GM23338 (cell line): ENCODE measurements at regions not wholly inside any gene's neighbourhood (a gene's known extent, or its start where the extent isn't known, plus 50 kb on each side); places are given as distances from the start of the nearest gene placed in this dataset.

Experiments used
- ATAC-seq: fragments of 200-7000 bp; cut with Tn5 transposase; 3 replicates; pipeline ENCODE4 v1.9.1; 2020
- DNase-seq: peaks from one replicate; pipeline ENCODE4 v3.0.0-alpha.2; 2015; ENCODE audit warnings: low spot score
- H2AFZ ChIP-seq: fragments of 200-600 bp; sonication (generic); 2 replicates; pipeline ENCODE4 v1.8.0; 2016; ENCODE audit warnings: antibody characterized with exemption, mild to moderate bottlenecking, moderate library complexity
- H3F3A ChIP-seq: fragments of 200-600 bp; sonication (generic); replicated peaks from 2 replicates; pipeline ENCODE4 v1.8.0; 2017; ENCODE audit warnings: antibody characterized with exemption, mixed run types, low read depth
- H3K27ac ChIP-seq: fragments of 200-600 bp; sonication (generic); 2 replicates; pipeline ENCODE4 v1.6.1; 2016; ENCODE audit warnings: low read depth
- H3K27me3 ChIP-seq: fragments of 200-600 bp; sonication (generic); 2 replicates; pipeline ENCODE4 v1.8.0; 2016; ENCODE audit warnings: mild to moderate bottlenecking, mixed run types, moderate library complexity; ENCODE audit not compliant: insufficient read depth
- H3K36me3 ChIP-seq: fragments of 200-600 bp; sonication (generic); 2 replicates; pipeline ENCODE4 v1.8.0; 2016; ENCODE audit warnings: mild to moderate bottlenecking; ENCODE audit not compliant: insufficient read depth
- H3K4me1 ChIP-seq: fragments of 200-600 bp; sonication (generic); 2 replicates; pipeline ENCODE4 v1.8.0; 2016; ENCODE audit warnings: mild to moderate bottlenecking, moderate library complexity; ENCODE audit not compliant: insufficient read depth
- H3K4me2 ChIP-seq: fragments of 200-600 bp; sonication (generic); 2 replicates; pipeline ENCODE4 v1.7.1; 2017; ENCODE audit warnings: mixed run types
- H3K4me3 ChIP-seq: fragments of 200-600 bp; sonication (generic); 2 replicates; pipeline ENCODE4 v1.6.1; 2016; ENCODE audit warnings: mixed run types
- H3K79me2 ChIP-seq: fragments of 200-600 bp; sonication (generic); replicated peaks from 2 replicates; pipeline ENCODE4 v1.8.0; 2017; ENCODE audit warnings: mild to moderate bottlenecking; ENCODE audit not compliant: insufficient read depth
- H3K9me2 ChIP-seq: fragments of 200-600 bp; sonication (generic); 2 replicates; pipeline ENCODE4 v1.8.0; 2017; ENCODE audit not compliant: insufficient read depth
- H4K20me1 ChIP-seq: fragments of 200-600 bp; sonication (generic); replicated peaks from 2 replicates; pipeline ENCODE4 v1.8.0; 2017; ENCODE audit warnings: mild to moderate bottlenecking; ENCODE audit not compliant: insufficient read depth
- H3K27ac Mint-ChIP-seq: 2 replicates; pipeline ENCODE4 v1.8.0; 2020; ENCODE audit warnings: inconsistent platforms, mild to moderate bottlenecking, moderate library complexity, mixed read lengths
- H3K27me3 Mint-ChIP-seq: 3 replicates; pipeline ENCODE4 v1.8.0; 2022; ENCODE audit warnings: low read depth, mild to moderate bottlenecking, moderate library complexity, mixed read lengths, inconsistent platforms; ENCODE audit not compliant: insufficient read depth, poor library complexity
- H3K36me3 Mint-ChIP-seq: 3 replicates; pipeline ENCODE4 v1.8.0; 2021; ENCODE audit warnings: low read depth, mild to moderate bottlenecking, inconsistent platforms, moderate library complexity, mixed read lengths
- H3K4me1 Mint-ChIP-seq: 3 replicates; pipeline ENCODE4 v1.8.0; 2020; ENCODE audit warnings: mild to moderate bottlenecking, inconsistent platforms, mixed read lengths
- H3K4me3 Mint-ChIP-seq: 3 replicates; pipeline ENCODE4 v1.8.0; 2021; ENCODE audit warnings: moderate library complexity, mild to moderate bottlenecking, inconsistent platforms, mixed read lengths
- H3K9me3 Mint-ChIP-seq: 3 replicates; pipeline ENCODE4 v1.8.0; 2020; ENCODE audit warnings: moderate library complexity, mild to moderate bottlenecking, inconsistent platforms, mixed read lengths
- CREB1 ChIP-seq: fragments of 250-450 bp; sonication (Bioruptor Pico); IDR thresholded peaks from 2 replicates; pipeline ENCODE4 v1.5.0; 2020; ENCODE audit warnings: low read depth, mild to moderate bottlenecking, moderate library complexity
- EZH2 ChIP-seq: fragments of 200-600 bp; sonication (generic); IDR thresholded peaks from one replicate; pipeline ENCODE4 v1.8.0; 2017; ENCODE audit warnings: antibody characterized with exemption, mild to moderate bottlenecking, low read depth; ENCODE audit not compliant: unreplicated experiment
- EZH2phosphoT487 ChIP-seq: fragments of 200-600 bp; sonication (generic); IDR thresholded peaks from one replicate; pipeline ENCODE4 v1.8.1; 2018; ENCODE audit warnings: antibody characterized with exemption; ENCODE audit not compliant: unreplicated experiment
- NANOG ChIP-seq: IDR thresholded peaks from 2 replicates; pipeline ENCODE4 v1.6.1; 2016; ENCODE audit warnings: antibody characterized with exemption, borderline replicate concordance
- POLR2AphosphoS5 ChIP-seq: IDR thresholded peaks from 2 replicates; pipeline ENCODE4 v1.6.1; 2016; ENCODE audit warnings: antibody characterized with exemption, low read depth
- ZNF114 ChIP-seq: fragments of 250-450 bp; sonication (Bioruptor Pico); IDR thresholded peaks from 2 replicates; pipeline ENCODE4 v1.5.0; 2020; ENCODE audit warnings: mild to moderate bottlenecking, moderate library complexity
- ZNF331 ChIP-seq: fragments of 250-450 bp; sonication (Bioruptor Pico); IDR thresholded peaks from 2 replicates; pipeline ENCODE4 v1.5.0; 2020; ENCODE audit warnings: low read depth, mild to moderate bottlenecking, moderate library complexity
- TF ChIP-seq, protein P1 (sequence below): IDR thresholded peaks from one replicate; pipeline ENCODE4 v1.6.1; 2018; ENCODE audit warnings: antibody characterized with exemption; ENCODE audit not compliant: unreplicated experiment

DNA sequence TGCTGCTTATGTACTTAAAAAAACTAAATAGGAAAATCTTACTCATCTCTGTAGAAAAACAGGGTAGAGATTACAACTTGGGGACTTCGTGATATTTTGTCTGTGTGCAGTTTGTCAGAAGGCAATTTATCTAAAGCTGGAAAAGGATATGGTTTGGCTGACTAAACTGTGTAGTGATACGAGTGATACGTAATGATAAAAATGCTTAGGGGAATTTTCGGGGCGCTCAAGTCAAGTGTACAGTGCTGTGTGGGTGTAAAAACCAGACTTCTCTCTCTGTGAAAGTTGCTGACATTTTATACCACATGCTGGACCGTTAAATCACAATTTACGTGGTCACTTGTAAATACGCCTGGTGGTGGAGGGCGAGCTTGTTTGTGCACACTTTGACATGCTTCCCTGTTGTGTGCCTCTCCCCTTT is 221.7 kb downstream of the KCNRG start (continued):
- TF ChIP-seq ZNF114: no peak
- TF ChIP-seq, protein P1, sequence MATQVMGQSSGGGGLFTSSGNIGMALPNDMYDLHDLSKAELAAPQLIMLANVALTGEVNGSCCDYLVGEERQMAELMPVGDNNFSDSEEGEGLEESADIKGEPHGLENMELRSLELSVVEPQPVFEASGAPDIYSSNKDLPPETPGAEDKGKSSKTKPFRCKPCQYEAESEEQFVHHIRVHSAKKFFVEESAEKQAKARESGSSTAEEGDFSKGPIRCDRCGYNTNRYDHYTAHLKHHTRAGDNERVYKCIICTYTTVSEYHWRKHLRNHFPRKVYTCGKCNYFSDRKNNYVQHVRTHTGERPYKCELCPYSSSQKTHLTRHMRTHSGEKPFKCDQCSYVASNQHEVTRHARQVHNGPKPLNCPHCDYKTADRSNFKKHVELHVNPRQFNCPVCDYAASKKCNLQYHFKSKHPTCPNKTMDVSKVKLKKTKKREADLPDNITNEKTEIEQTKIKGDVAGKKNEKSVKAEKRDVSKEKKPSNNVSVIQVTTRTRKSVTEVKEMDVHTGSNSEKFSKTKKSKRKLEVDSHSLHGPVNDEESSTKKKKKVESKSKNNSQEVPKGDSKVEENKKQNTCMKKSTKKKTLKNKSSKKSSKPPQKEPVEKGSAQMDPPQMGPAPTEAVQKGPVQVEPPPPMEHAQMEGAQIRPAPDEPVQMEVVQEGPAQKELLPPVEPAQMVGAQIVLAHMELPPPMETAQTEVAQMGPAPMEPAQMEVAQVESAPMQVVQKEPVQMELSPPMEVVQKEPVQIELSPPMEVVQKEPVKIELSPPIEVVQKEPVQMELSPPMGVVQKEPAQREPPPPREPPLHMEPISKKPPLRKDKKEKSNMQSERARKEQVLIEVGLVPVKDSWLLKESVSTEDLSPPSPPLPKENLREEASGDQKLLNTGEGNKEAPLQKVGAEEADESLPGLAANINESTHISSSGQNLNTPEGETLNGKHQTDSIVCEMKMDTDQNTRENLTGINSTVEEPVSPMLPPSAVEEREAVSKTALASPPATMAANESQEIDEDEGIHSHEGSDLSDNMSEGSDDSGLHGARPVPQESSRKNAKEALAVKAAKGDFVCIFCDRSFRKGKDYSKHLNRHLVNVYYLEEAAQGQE: no peak
- no peak for TF ChIP-seq EZH2
- TF ChIP-seq ZNF331 (CRISPR knock-in tag): no peak

GRCh38 chr13:50238922-50239321 is 223.7 kb downstream of the KCNRG start:
- H3K36me3 ChIP-seq: no peaks in the 10 kb centered on the region
- Mint-ChIP-seq H3K9me3 (no peaks in the 10 kb centered on the region), H3K4me3 (no peak overlapping the region), H3K4me1 (peaks cover 7% of the 10 kb centered on the region; the same call in 2 of the 3 replicates), H3K27me3 (no peaks in the 10 kb centered on the region), H3K36me3 (peaks cover 2% of the 10 kb centered on the region; the same call in 1 of the 3 replicates), H3K27ac (no peak overlapping the region)
- H3K4me3 ChIP-seq: no peak overlapping the region
- ATAC-seq (no peak), DNase-seq (no peak)
- no peaks in the 10 kb centered on the region for H3K9me2 ChIP-seq
- H3K79me2 ChIP-seq: no peaks in the 10 kb centered on the region
- no peaks in the 10 kb centered on the region for H3K27me3 ChIP-seq
- 0 out of 2 replicates have a peak, but pooled peaks cover 4% of the 10 kb centered on the region for H4K20me1 ChIP-seq
- H3K27ac ChIP-seq: no peak overlapping the region
- H2AFZ ChIP-seq: no peak overlapping the region
- TF ChIP-seq EZH2 (no peak), NANOG (no peak), ZNF114 (no peak), ZNF331 (CRISPR knock-in tag) (no peak), POLR2AphosphoS5 (no peak), CREB1 (CRISPR knock-in tag) (no peak)
- no peaks in the 10 kb centered on the region for H3F3A ChIP-seq
- no peak overlapping the region for H3K4me2 ChIP-seq
- H3K4me1 ChIP-seq: no peaks in the 10 kb centered on the region

GRCh38 chr13:50241479-50241878 is 226.2 kb downstream of the KCNRG start:
- H3K79me2 ChIP-seq: no peaks in the 10 kb centered on the region
- H3K4me1 ChIP-seq: no peaks in the 10 kb centered on the region
- no peaks in the 10 kb centered on the region for H3K9me2 ChIP-seq
- no peak overlapping the region for H3K27ac ChIP-seq
- no peaks in the 10 kb centered on the region for H3K36me3 ChIP-seq
- H3K27ac Mint-ChIP-seq: no peak overlapping the region
- no peaks in the 10 kb centered on the region for H4K20me1 ChIP-seq
- H3K27me3 Mint-ChIP-seq: no peaks in the 10 kb centered on the region
- H3K27me3 ChIP-seq: no peaks in the 10 kb centered on the region
- H3K9me3 Mint-ChIP-seq: no peaks in the 10 kb centered on the region
- no peak for ATAC-seq
- H3K4me3 ChIP-seq: no peak overlapping the region
- no peak overlapping the region for H3K4me2 ChIP-seq
- DNase-seq: no peak
- H2AFZ ChIP-seq: no peak overlapping the region
- H3K4me3 Mint-ChIP-seq: no peak overlapping the region
- peaks cover 3% of the 10 kb centered on the region; the same call in 1 of the 3 replicates for H3K4me1 Mint-ChIP-seq
- no peaks in the 10 kb centered on the region for H3F3A ChIP-seq
- H3K36me3 Mint-ChIP-seq: no peaks in the 10 kb centered on the region
- no peak for TF ChIP-seq EZH2
- TF ChIP-seq EZH2phosphoT487: no peak
- no peak for TF ChIP-seq ZNF331 (CRISPR knock-in tag)
- TF ChIP-seq ZNF114: no peak
- TF ChIP-seq, protein P1: no peak
